ENCODE measurements at regions not wholly inside any gene's neighbourhood (a gene's known extent, or its start where the extent isn't known, plus 50 kb on each side); places are given as distances from the start of the nearest gene placed in this dataset.

DNA sequence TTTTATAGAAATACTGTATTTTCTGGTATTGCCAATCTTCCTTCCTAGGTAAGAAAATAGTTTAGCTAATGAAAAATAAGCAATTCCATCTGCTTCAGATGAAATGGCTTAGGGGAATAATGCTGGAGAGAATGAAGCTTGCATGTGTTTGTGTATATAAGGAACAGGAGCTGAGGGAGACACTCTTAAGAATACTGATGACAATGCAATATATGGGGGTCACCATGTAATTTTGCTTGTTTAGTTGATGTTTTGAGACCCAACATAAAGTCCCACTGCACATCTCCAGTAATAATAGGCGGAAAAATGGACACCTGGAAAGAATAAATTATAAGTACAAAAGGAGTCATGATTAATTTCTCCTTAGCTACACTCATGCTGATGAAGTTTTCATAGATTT is 110.8 kb upstream of the BRINP3 start:
- no peak overlapping the region for H3K4me2 ChIP-seq (ENCODE audit: low read depth, low read length)
- WGBS (ENCODE audit: low lambda C conversion rate) = 0% methylated on average over 1 of the region's 1 CpG
- no peaks in the 10 kb centered on the region for H3K36me3 ChIP-seq (replicated peaks in 1 of 2; ENCODE audit: control insufficient read depth in 1 of 2, insufficient read depth in 2 of 2, low read length in 2 of 2)
- ChIA-PET CTCF (ENCODE audit: low intra/inter-chr PET ratio, low total read pairs) (no interaction called here), POLR2A (no interaction called here)
- H2AFZ ChIP-seq (ENCODE audit: low read length) = no peak overlapping the region
- intact Hi-C loops (cut with micrococcal nuclease; ENCODE audit: unreplicated experiment) = no loop called here
- in situ Hi-C loops (cut with HindIII; ENCODE audit: extremely low pct_ligation_motif_present, low pct_unique_long_range_greater_than_20kb) = no loop called here
- DNase-seq (ENCODE audit: low spot score) = no peak
- H3K9me3 ChIP-seq (ENCODE audit: low read length) = no peaks in the 10 kb centered on the region
- no peaks in the 10 kb centered on the region for H4K20me1 ChIP-seq (ENCODE audit: insufficient read depth, low read length)
- BruUV-seq (replicated peaks) = no TSS peak
- H3K79me2 ChIP-seq (ENCODE audit: insufficient read depth, low read length) = no peaks in the 10 kb centered on the region
- no peaks in the 10 kb centered on the region for H3K27me3 ChIP-seq (ENCODE audit: control insufficient read depth in 1 of 2, insufficient read depth in 2 of 2, low read length in 2 of 2)
- FAIRE-seq = no peak
- no peak overlapping the region for H3K9ac ChIP-seq (ENCODE audit: insufficient read depth, low read depth, low read length)
- H3K4me1 ChIP-seq (ENCODE audit: insufficient read depth, low read length) = no peaks in the 10 kb centered on the region
- no peak for ATAC-seq
- no peak overlapping the region for H3K4me3 ChIP-seq (replicated peaks in 1 of 3; ENCODE audit: insufficient read depth in 1 of 3, low read depth in 2 of 3, low read length in 3 of 3)
- no peak overlapping the region for H3K27ac ChIP-seq (ENCODE audit: extremely low read length, insufficient read depth, low read length)
- TF ChIP-seq MAFF (IDR thresholded peaks at IDR 0.05; ENCODE audit: low read depth, low read length) (peak; percentile 74), BRCA1 (CRISPR knock-in tag; IDR thresholded peaks at IDR 0.05) (no peak), MAFK (conservative IDR thresholded peaks at IDR 0.05 in 1 of 2, IDR thresholded peaks at IDR 0.05 in 1 of 2; ENCODE audit: low read length in 2 of 2) (peak; percentile 60 to 83), ZMAT3 (CRISPR knock-in tag; conservative IDR thresholded peaks at IDR 0.05) (no peak), NFIB (CRISPR knock-in tag; IDR thresholded peaks at IDR 0.05; ENCODE audit: borderline replicate concordance) (no peak), ZNF468 (CRISPR knock-in tag; IDR thresholded peaks at IDR 0.05) (no peak), RARG (CRISPR knock-in tag; IDR thresholded peaks at IDR 0.05; ENCODE audit: low read depth) (no peak), ZFP91 (CRISPR knock-in tag; IDR thresholded peaks at IDR 0.05; ENCODE audit: borderline replicate concordance) (no peak), HES4 (CRISPR knock-in tag; IDR thresholded peaks at IDR 0.05; ENCODE audit: borderline replicate concordance) (no peak)
- TF ChIP-seq, protein P1, sequence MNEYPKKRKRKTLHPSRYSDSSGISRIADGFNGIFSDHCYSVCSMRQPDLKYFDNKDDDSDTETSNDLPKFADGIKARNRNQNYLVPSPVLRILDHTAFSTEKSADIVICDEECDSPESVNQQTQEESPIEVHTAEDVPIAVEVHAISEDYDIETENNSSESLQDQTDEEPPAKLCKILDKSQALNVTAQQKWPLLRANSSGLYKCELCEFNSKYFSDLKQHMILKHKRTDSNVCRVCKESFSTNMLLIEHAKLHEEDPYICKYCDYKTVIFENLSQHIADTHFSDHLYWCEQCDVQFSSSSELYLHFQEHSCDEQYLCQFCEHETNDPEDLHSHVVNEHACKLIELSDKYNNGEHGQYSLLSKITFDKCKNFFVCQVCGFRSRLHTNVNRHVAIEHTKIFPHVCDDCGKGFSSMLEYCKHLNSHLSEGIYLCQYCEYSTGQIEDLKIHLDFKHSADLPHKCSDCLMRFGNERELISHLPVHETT (CRISPR knock-in tag; conservative IDR thresholded peaks at IDR 0.05) = no peak
- TF ChIP-seq, protein P2, sequence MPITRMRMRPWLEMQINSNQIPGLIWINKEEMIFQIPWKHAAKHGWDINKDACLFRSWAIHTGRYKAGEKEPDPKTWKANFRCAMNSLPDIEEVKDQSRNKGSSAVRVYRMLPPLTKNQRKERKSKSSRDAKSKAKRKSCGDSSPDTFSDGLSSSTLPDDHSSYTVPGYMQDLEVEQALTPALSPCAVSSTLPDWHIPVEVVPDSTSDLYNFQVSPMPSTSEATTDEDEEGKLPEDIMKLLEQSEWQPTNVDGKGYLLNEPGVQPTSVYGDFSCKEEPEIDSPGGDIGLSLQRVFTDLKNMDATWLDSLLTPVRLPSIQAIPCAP (CRISPR knock-in tag; IDR thresholded peaks at IDR 0.05; ENCODE audit: low read depth) = no peak
- TF ChIP-seq, protein P3, sequence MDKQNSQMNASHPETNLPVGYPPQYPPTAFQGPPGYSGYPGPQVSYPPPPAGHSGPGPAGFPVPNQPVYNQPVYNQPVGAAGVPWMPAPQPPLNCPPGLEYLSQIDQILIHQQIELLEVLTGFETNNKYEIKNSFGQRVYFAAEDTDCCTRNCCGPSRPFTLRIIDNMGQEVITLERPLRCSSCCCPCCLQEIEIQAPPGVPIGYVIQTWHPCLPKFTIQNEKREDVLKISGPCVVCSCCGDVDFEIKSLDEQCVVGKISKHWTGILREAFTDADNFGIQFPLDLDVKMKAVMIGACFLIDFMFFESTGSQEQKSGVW (CRISPR knock-in tag; IDR thresholded peaks at IDR 0.05; ENCODE audit: borderline replicate concordance) = no peak
- TF ChIP-seq, protein P4, sequence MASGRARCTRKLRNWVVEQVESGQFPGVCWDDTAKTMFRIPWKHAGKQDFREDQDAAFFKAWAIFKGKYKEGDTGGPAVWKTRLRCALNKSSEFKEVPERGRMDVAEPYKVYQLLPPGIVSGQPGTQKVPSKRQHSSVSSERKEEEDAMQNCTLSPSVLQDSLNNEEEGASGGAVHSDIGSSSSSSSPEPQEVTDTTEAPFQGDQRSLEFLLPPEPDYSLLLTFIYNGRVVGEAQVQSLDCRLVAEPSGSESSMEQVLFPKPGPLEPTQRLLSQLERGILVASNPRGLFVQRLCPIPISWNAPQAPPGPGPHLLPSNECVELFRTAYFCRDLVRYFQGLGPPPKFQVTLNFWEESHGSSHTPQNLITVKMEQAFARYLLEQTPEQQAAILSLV (CRISPR knock-in tag; IDR thresholded peaks at IDR 0.05; ENCODE audit: borderline replicate concordance) = no peak

Data from HepG2 (cell line).